22Rv1 (cell line): ENCODE measurements at regions not wholly inside any gene's neighbourhood (a gene's known extent, or its start where the extent isn't known, plus 50 kb on each side); places are given as distances from the start of the nearest gene placed in this dataset.

Experiments used
- CTCF ChIP-seq: fragments of 450-650 bp; IDR thresholded peaks from 2 replicates; pipeline ENCODE4 v1.5.1; 2017; ENCODE audit warnings: mild to moderate bottlenecking
- ZFX ChIP-seq: fragments of 450-650 bp; IDR thresholded peaks from 2 replicates; pipeline ENCODE4 v1.6.1; 2017; ENCODE audit warnings: antibody characterized with exemption, borderline replicate concordance

- TF ChIP-seq CTCF: no peak
- no peak for TF ChIP-seq ZFX
Measured at GRCh38 chrX:104459796-104460195, 106.2 kb upstream of the IL1RAPL2 start.
